Fibroblast of lung (primary cell): ENCODE measurements at regions not wholly inside any gene's neighbourhood (a gene's known extent, or its start where the extent isn't known, plus 50 kb on each side); places are given as distances from the start of the nearest gene placed in this dataset.

Experiments
- DNase-seq, 2 donors: peaks; one replicate each; pipeline versions ENCODE4 v3.0.0 to v3.0.0-alpha.2; 2010; ENCODE audit warnings: low read depth in 2 of 2
- H2AFZ ChIP-seq: 2 replicates; pipeline ENCODE4 v1.5.1; 2012; ENCODE audit warnings: low read length, control low read depth, inconsistent platforms
- H3K27ac ChIP-seq: 2 replicates; pipeline ENCODE4 v1.5.1; 2011; ENCODE audit warnings: low read length, control low read depth; ENCODE audit not compliant: insufficient read depth
- H3K27me3 ChIP-seq: 2 replicates; pipeline ENCODE4 v1.5.1; 2011; ENCODE audit warnings: mild to moderate bottlenecking, low read length; ENCODE audit not compliant: control insufficient read depth, insufficient read depth
- H3K36me3 ChIP-seq: 2 replicates; pipeline ENCODE4 v1.5.1; 2011; ENCODE audit warnings: low read length; ENCODE audit not compliant: control insufficient read depth, insufficient read depth
- H3K4me1 ChIP-seq: 2 replicates; pipeline ENCODE4 v1.5.1; 2011; ENCODE audit warnings: low read length; ENCODE audit not compliant: control insufficient read depth, insufficient read depth; ENCODE audit errors: extremely low read depth
- H3K4me2 ChIP-seq: 2 replicates; pipeline ENCODE4 v1.5.1; 2011; ENCODE audit warnings: low read length, control low read depth; ENCODE audit not compliant: insufficient read depth; ENCODE audit errors: extremely low read depth
- H3K4me3 ChIP-seq, 4 experiments: fragments of 200-600 bp in 1 of 4; sonication (generic) in 1 of 4; replicated peaks in 1 of 4; 2 replicates each; pipeline ENCODE4 v1.5.1; 2011 to 2016; ENCODE audit warnings: low read length in 4 of 4, low read depth in 3 of 4, mild to moderate bottlenecking in 3 of 4, control low read depth in 2 of 4, inconsistent platforms in 1 of 4, mixed read lengths in 1 of 4; ENCODE audit not compliant: insufficient read depth in 1 of 4; ENCODE audit errors: control extremely low read depth in 1 of 4
- H3K79me2 ChIP-seq: 2 replicates; pipeline ENCODE4 v1.5.1; 2012; ENCODE audit warnings: mild to moderate bottlenecking, low read length, inconsistent platforms; ENCODE audit not compliant: control insufficient read depth, insufficient read depth
- H3K9ac ChIP-seq: 2 replicates; pipeline ENCODE4 v1.5.1; 2011; ENCODE audit warnings: mild to moderate bottlenecking, low read length, control low read depth; ENCODE audit not compliant: insufficient read depth
- H3K9me3 ChIP-seq: 2 replicates; pipeline ENCODE4 v1.5.1; 2012; ENCODE audit warnings: low read depth, low read length; ENCODE audit not compliant: control insufficient read depth, insufficient read depth
- H4K20me1 ChIP-seq: 2 replicates; pipeline ENCODE4 v1.5.1; 2011; ENCODE audit warnings: low read length; ENCODE audit not compliant: control insufficient read depth, insufficient read depth; ENCODE audit errors: extremely low read depth
- EZH2 ChIP-seq: IDR thresholded peaks from 2 replicates; pipeline ENCODE4 v1.5.1; 2012; ENCODE audit warnings: low read length, control low read depth, mild to moderate bottlenecking; ENCODE audit errors: missing control alignments
- TF ChIP-seq, protein P1 (sequence below), 2 donors: IDR thresholded peaks in 1 of 2; conservative IDR thresholded peaks in 1 of 2; 1 replicate in 1 of 2; 2 replicates in 1 of 2; pipeline ENCODE4 v1.5.1; 2011 to 2012; ENCODE audit warnings: low read length in 2 of 2, control low read depth in 1 of 2, inconsistent platforms in 1 of 2, low read depth in 1 of 2, mild to moderate bottlenecking in 1 of 2

DNA sequence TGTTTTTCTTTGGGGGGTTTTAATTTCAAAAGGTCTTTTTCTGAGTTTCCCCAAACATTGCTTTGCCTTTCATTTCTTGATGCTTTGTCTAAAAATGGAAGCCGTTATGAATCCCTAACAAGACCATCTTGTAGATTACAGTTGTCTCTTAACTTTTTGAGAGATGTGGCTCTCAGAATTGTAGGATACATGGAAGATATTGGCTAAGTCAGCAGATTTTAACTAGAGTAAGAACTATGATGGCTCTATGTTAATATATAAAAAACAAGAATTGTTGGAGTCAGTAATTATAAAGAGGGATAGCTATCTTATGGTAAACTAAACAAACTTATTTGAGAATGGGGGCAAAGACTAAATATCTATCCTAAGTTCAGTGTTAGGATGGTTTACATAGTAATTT, 96.6 kb upstream of the HS3ST5 start:
- Histone ChIP-seq H3K9me3 (no peaks in the 10 kb centered on the region), H3K9ac (no peak overlapping the region), H3K27ac (no peak overlapping the region), H3K79me2 (no peaks in the 10 kb centered on the region), H3K27me3 (no peaks in the 10 kb centered on the region), H4K20me1 (no peaks in the 10 kb centered on the region), H3K36me3 (no peaks in the 10 kb centered on the region), H3K4me2 (no peak overlapping the region), H2AFZ (no peak overlapping the region), H3K4me1 (no peaks in the 10 kb centered on the region), H3K4me3 (no peak overlapping the region)
- no peak for TF ChIP-seq EZH2
- TF ChIP-seq, protein P1, sequence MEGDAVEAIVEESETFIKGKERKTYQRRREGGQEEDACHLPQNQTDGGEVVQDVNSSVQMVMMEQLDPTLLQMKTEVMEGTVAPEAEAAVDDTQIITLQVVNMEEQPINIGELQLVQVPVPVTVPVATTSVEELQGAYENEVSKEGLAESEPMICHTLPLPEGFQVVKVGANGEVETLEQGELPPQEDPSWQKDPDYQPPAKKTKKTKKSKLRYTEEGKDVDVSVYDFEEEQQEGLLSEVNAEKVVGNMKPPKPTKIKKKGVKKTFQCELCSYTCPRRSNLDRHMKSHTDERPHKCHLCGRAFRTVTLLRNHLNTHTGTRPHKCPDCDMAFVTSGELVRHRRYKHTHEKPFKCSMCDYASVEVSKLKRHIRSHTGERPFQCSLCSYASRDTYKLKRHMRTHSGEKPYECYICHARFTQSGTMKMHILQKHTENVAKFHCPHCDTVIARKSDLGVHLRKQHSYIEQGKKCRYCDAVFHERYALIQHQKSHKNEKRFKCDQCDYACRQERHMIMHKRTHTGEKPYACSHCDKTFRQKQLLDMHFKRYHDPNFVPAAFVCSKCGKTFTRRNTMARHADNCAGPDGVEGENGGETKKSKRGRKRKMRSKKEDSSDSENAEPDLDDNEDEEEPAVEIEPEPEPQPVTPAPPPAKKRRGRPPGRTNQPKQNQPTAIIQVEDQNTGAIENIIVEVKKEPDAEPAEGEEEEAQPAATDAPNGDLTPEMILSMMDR (conservative IDR thresholded peaks at IDR 0.05 in 1 of 2, IDR thresholded peaks at IDR 0.05 in 1 of 2; ENCODE audit: low read depth in 1 of 2, low read length in 2 of 2) = no peak
- DNase-seq = no peak

DNA sequence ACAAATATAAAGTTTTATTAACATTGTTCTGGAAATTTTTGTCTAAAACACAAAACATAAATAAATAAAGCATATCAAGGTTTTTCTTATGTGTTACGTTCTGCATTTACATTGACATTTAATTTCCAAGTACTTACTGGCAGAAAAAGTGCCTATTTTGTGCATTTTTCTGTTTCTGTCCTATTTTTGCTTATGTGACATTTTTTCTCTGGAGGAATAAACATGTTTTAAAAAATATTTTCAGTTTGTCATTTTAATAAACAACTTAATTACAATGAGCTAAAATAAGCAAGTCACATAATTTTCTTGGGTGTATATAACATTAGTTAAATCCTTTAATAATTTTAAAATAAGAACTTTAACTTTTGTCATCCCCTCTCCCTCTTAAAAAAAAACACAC, 94.4 kb upstream of the HS3ST5 start:
- no peak overlapping the region for H3K4me2 ChIP-seq
- H3K36me3 ChIP-seq = no peaks in the 10 kb centered on the region
- H4K20me1 ChIP-seq = no peaks in the 10 kb centered on the region
- H3K79me2 ChIP-seq = no peaks in the 10 kb centered on the region
- H3K4me3 ChIP-seq = no peak overlapping the region
- no peaks in the 10 kb centered on the region for H3K4me1 ChIP-seq
- H3K9me3 ChIP-seq = no peaks in the 10 kb centered on the region
- H3K27ac ChIP-seq = no peak overlapping the region
- no peak overlapping the region for H2AFZ ChIP-seq
- no peak for TF ChIP-seq EZH2
- TF ChIP-seq, protein P1 (conservative IDR thresholded peaks at IDR 0.05 in 1 of 2, IDR thresholded peaks at IDR 0.05 in 1 of 2; ENCODE audit: low read depth in 1 of 2, low read length in 2 of 2) = no peak
- no peak for DNase-seq
- no peaks in the 10 kb centered on the region for H3K27me3 ChIP-seq
- H3K9ac ChIP-seq = no peak overlapping the region

DNA sequence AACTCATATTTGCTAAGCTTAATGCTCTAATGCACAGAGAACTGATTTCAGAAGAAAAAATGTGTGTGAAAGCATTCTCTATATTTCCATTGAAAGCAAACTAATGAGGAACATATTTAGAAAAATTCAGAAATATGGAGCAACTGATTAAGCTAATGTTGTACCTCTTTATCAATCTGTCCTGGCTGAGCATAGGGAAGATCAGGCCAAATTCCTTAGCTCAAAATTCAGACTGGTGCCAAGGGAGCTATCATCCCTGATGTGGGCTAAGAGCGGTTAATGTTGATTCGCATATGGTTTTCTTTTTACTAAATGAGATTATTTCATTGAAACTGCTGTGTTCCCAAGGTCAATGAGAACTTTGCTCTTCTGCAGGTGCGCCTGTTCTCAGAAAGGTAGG, 93.9 kb upstream of the HS3ST5 start:
- TF ChIP-seq EZH2 = no peak
- TF ChIP-seq, protein P1 (conservative IDR thresholded peaks at IDR 0.05 in 1 of 2, IDR thresholded peaks at IDR 0.05 in 1 of 2; ENCODE audit: low read depth in 1 of 2, low read length in 2 of 2) = no peak
- no peak for DNase-seq
- Histone ChIP-seq H3K4me1 (no peaks in the 10 kb centered on the region), H2AFZ (no peak overlapping the region), H3K79me2 (no peaks in the 10 kb centered on the region), H3K9ac (no peak overlapping the region), H3K9me3 (no peaks in the 10 kb centered on the region), H3K4me3 (no peak overlapping the region), H3K4me2 (no peak overlapping the region), H4K20me1 (no peaks in the 10 kb centered on the region), H3K36me3 (no peaks in the 10 kb centered on the region), H3K27me3 (no peaks in the 10 kb centered on the region), H3K27ac (no peak overlapping the region)
